GM21529 (cell line): ENCODE measurements at regions not wholly inside any gene's neighbourhood (a gene's known extent, or its start where the extent isn't known, plus 50 kb on each side); places are given as distances from the start of the nearest gene placed in this dataset.

Experiments
- ATAC-seq: cut with Tn5 transposase; IDR thresholded peaks from one replicate; pipeline ENCODE4 v1.9.1; 2021; ENCODE audit not compliant: unreplicated experiment

GRCh38 chr16:82414476-82414875, 212.3 kb upstream of the CDH13 start:
- no peak for ATAC-seq

DNA sequence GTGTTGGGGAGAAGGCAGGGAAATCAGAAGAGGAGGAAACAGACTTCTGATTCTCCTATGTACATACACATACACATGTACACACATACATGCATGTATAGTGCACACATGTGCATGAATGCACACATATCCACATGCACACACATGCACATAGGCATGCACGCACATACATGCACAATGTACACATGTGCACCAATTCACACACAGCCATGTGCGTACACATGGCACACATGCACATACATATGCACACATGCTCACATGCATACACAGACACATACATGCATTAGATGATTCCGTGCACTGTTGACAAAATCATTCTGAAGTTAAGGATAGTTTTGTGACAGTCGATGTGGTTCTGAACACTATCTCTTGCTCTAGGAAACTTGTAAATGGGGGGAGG, 214.0 kb upstream of the CDH13 start:
- ATAC-seq: no peak

GRCh38 chr16:82405736-82406135, 221.0 kb upstream of the CDH13 start:
- ATAC-seq: no peak

DNA sequence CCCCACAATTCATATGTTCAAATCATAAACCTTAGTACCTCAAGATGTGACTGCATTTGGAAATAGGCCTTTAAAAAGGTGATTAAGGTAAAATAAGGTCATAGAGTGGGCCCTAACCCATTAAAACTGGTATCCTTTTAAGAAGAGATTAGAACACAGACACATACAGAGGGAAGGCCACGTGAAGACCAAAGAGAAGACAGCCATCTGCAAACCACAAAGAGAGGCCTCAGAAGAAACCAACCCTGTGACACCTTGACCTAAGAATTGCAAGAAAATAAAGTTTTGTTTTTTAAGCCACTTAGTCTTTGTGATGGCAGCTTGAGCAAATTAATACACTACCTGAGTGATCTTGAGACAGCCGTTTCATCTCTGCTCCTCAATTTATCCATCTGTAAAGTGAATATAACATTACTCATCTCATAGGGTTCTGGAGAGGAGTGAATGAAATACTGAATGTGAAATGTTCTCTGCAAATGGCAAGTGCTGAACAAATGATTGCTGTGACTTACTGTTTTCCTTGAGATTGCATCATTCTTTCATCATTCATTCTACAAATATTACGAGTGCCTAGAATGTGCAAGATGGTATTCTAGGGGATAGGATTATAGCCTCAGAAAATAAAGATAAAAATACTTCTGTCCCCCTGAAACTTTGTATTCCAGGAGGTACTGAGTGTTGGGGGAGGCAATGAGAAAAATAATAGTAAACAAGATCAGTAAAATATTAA, 222.0 kb upstream of the CDH13 start:
- ATAC-seq: no peak

DNA sequence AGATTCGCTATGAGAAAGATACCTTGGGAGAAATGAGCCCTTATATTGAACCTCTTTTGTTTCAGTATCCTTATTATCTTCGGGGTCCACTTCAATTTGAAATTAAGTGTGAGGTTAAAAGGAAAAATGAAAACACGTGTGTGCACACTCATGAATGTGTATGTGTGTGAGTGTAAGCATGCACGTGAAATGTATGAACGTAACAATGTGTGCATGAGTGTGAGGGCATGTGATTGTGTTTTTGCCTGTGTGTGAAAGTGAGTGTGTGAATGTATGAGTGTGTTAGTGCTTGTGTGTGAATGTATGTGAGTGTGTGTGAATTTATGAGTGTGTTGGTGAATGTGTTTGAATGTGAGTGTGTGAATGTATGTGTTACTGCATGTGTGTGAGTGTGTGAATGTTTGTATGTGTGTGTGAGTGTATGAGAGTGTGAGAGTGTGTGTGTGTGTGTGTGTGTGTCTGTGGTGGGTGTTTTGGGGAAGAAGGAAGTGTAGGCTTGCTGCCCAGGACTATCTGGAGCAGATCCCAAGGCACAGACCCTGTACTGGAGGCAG, 224.0 kb upstream of the CDH13 start:
- ATAC-seq: no peak

DNA sequence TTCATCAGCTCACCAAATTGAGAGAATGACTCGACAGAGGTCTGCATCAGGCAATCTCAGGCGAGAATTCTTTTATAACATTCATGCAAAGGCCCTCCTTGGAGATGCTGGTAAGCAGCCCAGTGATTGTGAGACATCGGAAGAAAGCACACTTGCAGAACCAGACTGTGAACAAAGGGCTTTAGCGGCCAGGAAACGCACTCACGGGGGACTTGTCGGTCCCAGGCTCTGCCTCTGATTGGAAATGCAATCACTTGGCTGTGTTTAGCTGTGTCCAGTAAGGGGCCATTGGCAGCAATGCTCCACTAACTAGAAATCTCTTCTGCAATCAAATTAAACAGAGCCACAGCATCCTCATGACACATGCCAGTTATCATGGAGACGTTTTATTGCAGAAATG, 226.7 kb upstream of the CDH13 start:
- ATAC-seq: no peak

- ATAC-seq: no peak
Measured at GRCh38 chr16:82396509-82396908, 226.5 kb upstream of the MPHOSPH6 start.

DNA sequence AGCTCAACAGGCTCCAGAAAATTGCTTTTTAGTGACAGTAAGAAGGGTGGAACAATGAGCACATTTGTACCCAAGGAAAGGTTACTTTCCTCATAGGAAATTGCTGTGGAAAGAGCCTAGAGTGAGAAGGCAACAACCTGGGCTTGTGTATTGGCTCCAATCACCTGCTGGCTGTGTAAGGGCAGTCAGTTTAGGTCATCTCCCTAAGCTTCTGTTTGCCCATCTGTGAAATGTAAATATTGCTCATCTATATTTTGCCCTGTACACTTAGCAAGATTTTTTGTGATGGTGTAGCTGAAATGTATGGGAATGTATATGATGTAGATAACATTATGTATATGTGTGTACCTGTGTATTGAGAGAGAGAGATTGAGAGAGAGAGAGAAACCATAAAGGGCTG, 225.2 kb upstream of the MPHOSPH6 start:
- no peak for ATAC-seq

DNA sequence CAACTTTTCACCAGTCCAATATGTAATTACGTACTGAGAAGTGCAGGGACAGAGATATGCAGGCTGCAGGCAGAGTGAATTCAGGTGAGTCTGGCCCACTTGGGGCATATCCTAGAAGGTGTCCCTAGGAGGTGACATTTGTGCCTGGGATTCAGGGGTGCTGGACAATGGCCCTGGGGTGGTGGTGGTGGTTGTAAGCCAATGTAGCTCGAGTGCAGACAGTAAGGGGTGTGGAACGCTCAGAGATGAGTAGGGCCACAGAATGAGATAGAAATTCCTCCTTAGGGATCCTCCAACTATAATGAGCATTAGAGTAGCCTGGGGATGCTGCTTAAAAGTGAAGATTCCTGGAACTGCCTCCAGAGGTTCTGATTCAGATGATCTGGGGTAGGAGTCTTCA, 221.7 kb upstream of the MPHOSPH6 start:
- no peak for ATAC-seq

DNA sequence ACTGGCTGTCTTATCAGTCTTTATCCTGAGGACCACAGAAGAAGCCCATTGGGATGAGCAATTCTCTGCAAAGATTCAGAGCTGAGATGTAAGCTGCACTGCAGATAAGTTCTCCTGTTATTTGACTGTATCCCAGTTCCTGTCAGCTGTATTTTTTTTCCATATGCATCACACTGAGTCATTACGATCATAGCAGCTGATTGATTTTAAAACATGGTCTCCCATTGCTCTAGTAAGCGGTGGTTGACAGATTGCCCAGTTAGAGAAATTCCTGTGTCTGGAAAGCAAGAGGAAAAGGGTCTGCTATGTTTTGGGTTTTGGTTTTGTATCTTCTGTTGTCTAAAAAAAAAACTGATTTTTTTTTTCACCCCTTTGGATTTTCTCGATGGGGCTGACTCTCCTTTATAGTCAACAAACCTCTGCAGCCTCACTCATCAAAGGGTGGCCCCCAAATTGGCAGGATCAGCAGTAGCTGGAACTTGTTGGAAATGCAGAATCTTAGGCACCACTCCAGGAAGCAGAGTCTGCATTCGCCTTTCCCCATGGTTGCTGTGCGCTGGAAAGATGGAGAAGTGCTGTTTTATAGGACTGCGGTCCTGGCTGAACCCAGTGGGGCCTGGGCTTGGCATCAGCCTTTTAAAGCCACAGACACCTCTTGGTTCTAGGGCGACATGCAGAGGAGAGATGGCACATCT, 220.1 kb upstream of the MPHOSPH6 start:
- no peak for ATAC-seq

GRCh38 chr16:82386761-82387160, 216.7 kb upstream of the MPHOSPH6 start:
- ATAC-seq: no peak

GRCh38 chr16:82384949-82385348, 214.9 kb upstream of the MPHOSPH6 start:
- ATAC-seq: no peak

- ATAC-seq: no peak
Measured at GRCh38 chr16:82384017-82384416, 214.0 kb upstream of the MPHOSPH6 start.

- no peak for ATAC-seq
Measured at GRCh38 chr16:82382521-82382920, 212.5 kb upstream of the MPHOSPH6 start.

- ATAC-seq: no peak
Measured at GRCh38 chr16:82379551-82379950, 209.5 kb upstream of the MPHOSPH6 start.

DNA sequence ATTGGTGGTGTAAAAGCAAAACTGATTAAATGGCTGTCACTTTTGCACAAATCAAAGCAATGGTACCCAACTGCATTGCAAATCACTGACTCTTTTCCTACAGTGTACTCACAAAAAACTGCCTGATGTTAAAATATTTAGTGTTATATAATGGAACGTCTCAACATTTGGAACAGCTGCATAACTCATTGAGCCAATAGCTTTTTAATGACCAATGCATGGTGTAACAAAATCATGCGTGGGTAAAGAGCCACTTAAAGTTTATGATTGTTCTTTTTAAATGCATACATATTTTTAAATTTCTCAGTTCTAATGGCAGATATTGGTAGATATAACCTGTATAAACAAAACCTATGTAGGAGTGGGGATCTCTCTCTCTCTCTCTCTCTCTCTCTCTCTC, 204.0 kb upstream of the MPHOSPH6 start:
- ATAC-seq: no peak

- no peak for ATAC-seq
Measured at GRCh38 chr16:82370282-82370681, 200.3 kb upstream of the MPHOSPH6 start.

DNA sequence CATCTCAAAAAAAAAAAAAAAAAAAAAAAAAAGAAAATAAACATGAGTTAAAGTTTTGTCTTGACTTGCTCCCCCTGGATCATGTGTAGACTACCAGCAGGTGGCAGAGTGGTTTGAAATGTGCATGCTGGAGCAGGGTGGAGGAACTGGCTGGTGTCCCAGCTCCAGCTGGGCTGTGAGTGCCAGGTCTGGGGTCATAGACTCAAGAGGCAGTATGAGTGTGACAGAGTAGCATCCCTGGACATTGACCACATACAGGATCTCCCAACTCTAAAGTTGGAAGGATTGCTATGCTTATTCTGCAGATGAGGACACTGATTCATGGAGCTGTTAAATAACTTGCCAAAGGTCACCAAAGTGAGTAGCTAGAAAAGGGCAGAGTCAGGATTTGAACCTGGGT, 198.0 kb upstream of the MPHOSPH6 start:
- no peak for ATAC-seq

DNA sequence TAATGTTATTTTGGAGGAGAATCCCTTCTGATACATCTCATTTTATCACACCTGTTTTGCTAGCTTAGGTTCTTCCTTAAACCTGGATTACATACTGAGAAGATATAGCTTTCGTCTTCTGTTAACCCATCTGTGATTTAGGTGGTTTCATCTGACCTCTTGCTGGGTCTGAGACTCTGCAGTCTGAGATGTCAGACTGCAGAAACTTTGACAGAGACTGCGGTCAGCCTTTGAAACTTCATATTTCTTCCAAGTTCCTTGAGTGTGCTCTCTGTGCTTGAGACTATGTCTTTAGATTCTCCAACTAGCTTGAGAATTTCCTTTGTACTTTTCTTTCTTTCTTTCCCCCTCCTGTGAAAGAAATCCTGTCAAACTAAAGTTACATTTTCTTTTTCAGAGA, 196.4 kb upstream of the MPHOSPH6 start:
- ATAC-seq: no peak

DNA sequence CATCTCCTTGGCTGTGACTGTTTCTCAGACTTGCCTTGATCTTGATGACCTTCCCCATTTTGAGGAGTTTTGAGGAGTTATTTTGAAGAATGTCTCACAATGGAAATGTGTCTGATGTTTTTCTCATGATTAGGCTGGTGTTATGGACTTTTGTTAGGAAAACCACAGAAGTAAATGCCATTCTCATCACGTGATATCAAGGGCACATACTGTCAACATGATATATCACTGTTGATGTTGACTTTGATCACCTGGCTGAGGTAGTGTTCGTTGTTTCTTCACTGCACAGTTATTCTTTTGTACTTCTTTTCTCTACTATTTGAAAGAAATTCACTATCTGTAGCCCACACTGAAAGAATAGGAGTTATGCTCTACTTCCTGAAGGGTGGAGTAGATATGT, 194.7 kb upstream of the MPHOSPH6 start:
- no peak for ATAC-seq

GRCh38 chr16:82363026-82363816, 193.2 kb upstream of the MPHOSPH6 start:
- ATAC-seq: no peak

GRCh38 chr16:82361885-82362284, 191.9 kb upstream of the MPHOSPH6 start:
- no peak for ATAC-seq
